ENCODE measurements at regions not wholly inside any gene's neighbourhood (a gene's known extent, or its start where the extent isn't known, plus 50 kb on each side); places are given as distances from the start of the nearest gene placed in this dataset.
A peak's percentile ranks its signal among the peaks of the same experiment; 100 is the strongest.
"Not testable (repeated sequence)": the region's sequence is repeated elsewhere in the genome, so short reads cannot be mapped to it uniquely, and the experiment has no call there.

DNA sequence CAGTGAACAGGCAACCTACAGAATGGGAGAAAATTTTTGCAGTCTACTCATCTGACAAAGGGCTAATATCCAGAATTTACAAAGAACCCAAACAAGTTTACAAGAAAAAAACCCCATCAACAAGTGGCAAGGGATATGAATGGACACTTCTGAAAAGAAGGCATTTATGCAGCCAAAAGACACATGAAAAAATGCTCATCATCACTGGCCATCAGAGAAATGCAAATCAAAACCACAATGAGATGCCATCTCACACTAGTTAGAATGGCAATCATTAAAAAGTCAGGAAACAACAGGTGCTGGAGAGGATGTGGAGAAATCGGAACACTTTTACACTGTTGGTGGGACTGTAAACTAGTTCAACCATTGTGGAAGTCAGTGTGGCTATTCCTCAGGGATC is 80.3 kb downstream of the ZNF474 start:
- not testable (repeated sequence) for DNase-seq

DNA sequence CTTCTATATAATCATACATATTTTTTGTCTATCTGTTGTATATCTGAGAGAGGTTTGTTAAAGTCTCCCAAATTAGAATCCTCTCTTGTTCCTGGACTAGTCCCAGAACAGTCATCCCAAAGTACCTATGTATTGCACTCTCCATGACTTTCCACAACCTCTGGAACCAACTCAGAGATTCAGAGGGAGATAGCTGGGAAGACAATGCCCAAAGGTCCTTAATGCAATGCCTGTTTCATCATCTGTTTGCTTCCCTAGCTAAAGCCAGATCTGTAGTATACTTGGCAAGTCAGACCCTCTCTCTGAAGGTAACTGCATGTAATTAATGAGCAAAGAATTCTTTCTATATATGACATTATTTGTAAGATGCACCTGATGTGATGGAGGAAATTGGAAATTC is 89.4 kb downstream of the ZNF474 start:
- DNase-seq = no peak

DNA sequence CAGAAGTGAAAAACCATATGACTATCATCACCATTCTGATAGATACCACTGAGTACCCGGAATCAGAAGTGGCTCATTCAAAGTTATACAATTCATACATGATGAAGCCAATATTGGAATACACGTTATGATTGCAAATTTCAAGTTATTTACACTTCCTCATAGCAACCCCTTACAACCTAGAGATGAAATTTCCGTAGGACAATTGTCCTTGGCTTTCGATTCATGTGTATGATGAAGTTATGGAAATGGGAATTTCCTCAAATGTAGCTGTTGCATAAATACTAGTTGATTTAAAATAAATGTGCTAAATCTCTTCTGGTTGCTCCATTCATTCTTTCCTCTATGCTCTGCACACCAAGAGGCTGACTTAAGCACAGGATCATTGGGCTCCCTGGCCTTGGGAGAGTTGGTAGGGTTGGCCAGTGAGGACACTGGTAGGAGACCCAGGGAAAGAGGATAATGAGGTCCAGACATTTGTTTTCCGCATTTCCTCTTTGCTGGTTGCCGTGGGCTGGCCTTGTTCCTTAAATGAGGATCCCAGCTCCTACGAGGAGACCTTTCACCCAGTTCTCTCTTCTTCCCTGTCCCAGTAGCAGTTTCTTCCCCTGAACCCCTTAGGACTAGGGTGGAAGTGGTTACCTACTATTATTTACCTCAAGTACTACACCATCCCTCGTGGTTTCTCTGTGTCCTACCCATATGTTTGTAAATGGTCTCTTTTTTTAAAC is 90.3 kb downstream of the ZNF474 start:
- DNase-seq = no peak

DNA sequence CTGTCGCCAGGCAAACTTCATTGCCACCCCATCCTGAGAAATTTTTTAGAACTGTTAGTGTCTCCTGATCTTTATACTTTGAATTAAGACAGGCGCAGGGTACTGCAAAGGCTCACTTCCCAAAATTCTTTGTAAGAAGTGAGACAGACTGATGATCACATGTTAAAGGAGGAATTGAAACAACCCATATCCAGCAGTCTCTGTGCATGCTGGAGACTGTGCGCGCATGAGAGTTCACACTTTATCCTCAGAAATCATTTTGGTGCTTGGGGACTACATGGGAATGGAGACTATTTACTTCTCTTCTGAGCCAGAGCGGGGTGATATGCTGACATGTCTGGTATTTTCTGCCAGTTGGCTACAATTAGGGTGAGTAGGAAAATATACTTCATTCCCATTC is 91.2 kb downstream of the ZNF474 start:
- no peak for DNase-seq

DNA sequence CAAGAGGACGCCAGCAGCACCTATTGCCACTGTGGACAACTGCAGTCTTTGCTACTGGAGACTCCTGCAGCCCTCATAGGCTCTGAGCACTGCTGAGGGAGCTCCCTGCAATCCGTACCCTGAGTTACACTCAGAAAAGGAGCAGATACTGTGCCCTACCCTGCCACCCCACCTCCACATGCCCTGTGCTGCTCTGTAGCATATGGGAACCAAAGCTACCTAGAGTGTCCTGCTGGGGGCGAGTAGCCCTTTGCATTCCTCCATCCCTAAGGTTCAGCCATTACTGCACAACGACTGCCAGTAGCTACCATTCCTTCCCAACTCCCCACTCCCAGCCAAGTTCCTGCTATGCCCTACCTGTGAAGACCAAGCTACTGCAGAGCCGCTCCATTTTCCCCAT is 90.2 kb upstream of the SNCAIP start:
- DNase-seq = no peak

DNA sequence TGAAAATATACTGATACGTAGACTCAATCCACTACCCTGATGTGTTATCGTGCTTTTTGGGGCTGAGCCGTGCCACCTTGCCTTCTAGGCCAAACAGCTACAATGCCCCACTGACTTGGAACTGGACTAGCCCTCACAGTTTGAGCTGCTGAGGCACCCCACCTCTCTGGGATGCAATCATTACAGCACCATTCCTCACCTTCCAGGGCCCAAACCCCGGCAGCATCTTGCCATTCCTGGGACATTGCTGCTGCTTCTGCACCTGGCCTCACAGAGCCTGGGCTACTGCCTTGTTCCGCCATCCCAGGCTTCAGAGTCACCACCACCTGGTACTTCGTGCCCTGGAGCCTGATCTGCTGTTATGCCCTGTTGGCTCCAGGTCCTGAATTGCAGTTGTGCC is 89.5 kb upstream of the SNCAIP start:
- no peak for DNase-seq

DNA sequence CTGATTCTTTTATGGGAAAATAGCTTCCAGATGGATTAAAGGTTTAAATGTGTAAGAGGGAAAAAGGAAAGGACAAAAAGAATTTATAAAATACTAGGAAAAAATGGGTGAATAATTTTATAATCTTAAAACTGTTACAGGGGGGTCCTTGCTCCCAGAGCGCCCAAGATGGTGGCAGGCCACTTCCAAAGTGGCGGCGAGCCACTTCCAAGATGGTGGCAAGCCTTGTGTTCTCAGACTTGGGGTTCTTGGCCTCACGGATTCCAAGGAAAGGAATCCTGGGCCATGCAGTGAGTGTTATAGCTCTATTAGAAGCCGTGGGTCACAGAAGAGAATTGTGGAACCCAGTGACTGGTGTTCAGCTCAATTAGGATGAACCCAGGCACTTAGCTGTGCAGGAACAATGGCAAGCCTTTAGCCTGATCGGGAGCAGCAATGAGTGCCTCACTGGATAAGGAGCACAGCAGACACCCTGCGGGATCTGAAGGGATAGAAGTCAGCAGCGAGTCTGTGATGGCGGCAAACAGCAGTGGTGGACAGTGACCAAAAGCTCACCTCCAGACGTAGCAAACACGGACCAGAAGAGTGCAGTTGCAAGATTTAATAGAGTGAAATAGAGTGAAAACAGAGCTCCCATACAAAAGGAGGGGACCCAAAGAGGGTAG is 83.2 kb upstream of the SNCAIP start:
- no peak for DNase-seq

DNA sequence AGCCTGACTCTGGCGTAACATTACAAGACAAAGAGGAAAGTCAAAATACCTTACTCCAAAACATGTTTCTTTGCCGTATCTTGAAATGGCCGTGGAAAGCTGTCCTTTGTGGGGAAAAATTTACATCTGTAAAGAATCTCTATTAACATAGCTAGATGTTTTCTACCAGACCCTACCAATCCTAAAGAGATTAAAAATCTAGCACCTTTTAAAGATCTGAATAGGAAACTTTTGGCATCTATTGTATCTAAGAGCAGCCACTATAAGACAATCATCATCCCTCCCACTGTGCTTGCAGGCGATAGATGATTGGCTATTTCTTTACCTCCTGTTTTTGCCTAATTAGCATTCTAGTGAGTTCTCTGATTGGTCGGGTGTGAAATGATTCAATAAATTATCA is 82.5 kb upstream of the SNCAIP start:
- no peak for DNase-seq

DNA sequence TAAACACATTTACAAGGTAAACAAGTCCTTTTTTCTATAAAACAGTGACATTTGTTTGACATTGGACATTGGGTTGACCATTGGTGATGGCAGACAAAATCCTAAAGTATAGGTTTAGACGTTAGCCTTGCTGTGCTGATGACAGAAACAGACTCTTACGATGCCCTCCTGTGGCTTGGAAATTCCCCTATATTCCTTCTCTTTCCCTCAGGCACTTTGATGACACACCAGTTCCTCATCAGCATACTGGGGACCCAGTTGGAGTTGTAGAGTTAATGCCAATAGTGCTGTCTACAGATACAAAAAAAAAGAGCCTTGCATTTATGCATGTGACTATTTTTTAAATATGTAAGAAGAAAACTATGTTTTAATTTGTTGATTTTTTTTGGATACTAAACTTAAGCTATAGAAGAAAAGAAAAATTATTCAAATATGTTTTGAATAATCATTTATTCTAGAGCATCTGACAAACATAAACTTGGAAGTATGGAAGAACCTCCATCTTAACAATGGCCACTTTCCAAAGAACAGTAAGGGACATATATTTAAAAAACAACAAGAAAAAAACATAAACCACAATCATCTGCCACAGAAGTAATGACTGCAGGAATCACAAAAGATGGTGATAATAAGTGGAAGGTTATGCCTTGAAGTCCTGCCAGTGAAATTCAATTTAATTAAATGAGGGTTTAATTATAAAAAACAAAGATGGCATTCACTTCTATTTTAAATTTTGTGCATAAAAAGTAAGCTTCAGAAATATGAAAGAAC is 75.6 kb upstream of the SNCAIP start:
- DNase-seq = no peak

DNA sequence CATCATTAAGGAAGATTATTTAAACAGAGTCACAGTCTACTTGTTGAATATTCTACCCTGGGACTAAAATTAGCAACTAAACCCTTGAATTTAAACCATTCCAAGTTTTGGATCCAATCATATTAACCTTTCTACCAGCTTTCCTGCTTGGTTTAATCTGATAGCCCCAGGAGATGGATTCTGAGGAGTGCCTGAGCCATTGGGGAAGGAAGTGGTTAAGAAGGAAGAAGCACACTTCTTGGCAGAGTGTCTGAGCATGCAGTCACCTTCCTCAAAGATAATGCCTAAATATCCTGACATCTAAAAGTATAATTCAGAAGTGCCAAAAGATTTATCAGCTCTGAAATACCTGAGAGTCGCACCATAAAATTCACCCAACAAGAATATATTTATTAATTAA is 74.1 kb upstream of the SNCAIP start:
- DNase-seq = no peak

DNA sequence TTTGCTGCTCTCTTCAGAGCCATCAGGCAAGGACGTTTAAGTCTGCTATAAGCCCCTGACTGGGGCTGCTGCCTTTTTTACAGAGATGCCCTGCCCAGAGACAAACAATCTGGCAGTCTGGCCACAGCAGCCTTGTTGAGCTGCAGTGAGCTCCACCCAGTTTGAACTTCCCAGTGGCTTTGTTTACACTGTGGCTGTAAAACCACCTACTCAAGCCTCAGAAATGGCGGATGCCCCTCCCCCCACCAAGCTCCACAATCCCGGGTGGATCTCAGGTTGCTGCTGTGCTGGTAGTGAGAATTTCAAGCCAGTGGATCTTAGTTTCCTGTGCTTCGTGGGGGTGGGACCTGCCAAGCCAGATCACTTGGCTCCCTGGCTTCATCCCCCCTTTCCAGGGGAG is 59.7 kb upstream of the SNCAIP start:
- DNase-seq = peak; percentile 7

DNA sequence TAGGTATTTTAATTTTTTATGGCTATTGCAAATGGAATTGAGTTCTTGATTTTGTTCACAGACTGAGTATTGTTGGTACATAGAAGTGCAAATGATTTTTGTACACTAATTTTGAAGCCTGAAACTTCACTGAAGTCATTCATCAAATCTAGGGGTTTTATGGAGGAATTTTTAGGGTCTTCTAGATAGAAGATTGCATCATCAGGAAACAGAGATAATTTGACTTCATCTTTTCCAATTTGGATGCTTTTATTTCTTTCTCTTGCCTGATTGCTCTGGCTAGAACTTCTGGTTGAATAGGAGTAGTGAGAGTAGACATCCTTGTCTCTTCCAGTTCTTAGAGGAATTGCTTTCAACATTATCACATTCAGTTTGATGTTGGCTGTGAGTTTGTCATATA is 58.2 kb upstream of the SNCAIP start:
- DNase-seq = no peak

DNA sequence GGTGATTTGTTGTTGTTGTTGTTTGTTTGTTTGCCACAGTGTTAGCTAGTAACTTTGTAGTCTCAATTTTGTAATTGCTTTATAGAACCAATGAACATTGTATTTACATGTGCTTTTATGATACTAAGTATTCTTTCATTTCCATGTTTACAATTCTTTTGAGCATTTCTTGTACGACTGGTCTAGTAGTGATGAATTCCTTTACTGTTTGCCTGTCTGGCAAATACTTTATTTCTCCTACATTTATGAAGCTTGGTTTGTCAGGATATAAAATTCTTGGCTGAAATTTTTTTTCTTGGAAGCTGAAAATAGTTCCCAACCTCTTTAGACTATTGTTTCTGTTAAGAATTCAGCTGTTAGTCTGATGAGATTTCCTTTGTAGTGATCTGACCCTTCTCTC is 55.6 kb upstream of the SNCAIP start:
- no peak for DNase-seq

DNA sequence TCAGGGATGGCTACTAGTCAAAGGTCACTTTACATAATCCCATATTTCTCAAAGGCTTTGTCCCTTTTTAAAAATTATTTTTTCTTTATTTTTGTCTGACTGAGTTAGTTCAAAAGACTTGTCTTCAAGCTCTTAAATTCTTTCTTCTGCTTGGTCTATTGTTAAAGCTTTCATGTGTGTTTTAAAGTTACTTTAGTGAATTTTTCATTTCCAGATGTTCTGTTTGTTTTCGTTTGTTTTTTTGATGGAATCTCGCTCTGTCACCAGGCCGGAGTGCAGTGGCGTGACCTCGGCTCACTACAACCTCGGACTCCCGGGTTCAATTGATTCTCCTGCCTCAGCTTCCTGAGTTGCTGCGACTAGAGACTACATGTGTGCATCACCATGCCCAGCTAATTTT is 55.0 kb upstream of the SNCAIP start:
- DNase-seq = no peak

DNA sequence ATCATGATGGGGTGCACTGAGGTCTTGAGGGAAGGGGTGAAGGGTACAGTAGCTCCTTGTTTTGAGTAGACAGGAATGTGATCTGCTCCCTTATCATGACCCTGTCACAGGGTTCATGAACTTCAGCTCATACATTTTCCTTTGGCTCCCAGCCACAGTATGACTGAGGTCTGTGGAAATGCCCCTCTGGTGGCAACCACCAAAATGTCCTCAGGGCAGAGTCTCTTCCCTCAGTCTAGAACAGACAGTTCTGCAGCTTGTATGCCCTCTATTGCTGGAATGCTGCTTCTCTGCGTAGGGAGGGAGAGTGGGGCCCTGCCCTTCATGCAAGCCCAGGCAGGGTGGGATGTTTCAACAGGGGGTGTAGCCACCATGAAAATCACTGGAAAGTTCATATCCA is 53.8 kb upstream of the SNCAIP start:
- no peak for DNase-seq

DNA sequence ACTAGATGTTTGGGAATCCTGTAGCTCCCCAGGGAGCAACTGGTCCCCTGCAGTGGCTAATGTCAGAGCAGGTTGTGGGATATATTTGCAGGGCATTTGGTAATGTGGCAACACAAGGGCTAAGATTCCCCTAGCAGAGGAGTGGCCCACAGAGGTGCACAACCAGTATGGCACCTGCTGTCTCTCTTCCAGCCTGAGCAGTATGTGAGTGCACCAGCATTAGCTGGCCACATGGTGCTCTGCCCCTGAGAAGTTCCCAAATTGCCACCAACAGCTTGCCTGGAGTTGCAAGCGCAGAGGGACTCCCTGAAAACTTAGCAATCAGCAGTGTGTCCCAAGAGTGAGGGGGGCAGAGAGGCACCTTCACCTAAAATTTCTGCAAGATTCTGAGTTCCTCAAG is 53.2 kb upstream of the SNCAIP start:
- no peak for DNase-seq

DNA sequence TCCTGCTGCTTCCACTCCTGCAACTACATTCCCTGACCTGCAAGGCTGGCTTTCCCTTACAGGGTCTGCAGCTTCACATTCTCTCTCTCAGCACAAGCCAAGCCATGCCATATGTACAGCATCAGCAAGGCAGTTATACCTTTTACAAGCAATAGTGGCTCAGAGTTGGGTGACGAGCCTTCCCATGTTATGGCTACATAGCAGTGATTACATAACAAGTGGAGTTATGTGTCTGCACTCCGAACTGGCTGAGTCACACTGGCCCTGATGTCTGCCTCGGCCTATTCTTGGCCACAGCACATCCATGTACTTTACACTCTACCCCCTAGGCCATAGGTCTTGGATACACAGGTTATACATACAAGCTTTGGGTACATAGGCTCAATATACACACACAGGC is 52.0 kb upstream of the SNCAIP start:
- DNase-seq = no peak

DNA sequence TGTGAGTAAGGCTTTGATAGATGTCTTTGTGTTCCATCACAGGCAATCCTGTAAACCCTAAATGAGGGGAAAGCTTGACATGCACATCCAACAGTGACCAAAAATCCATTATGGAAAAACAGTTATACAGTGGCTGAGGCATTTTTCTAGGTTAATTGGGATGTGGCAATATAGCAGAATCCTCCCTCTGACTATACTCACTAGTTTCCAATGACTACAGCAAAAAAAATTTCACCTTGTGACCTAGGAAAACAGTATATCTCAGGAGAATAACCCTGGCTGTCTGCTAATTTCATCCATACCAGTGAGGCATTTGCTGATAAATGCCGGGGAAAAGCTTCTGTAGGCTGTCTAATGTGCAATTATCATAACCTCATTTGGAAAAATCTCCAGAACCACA is 49.9 kb upstream of the SNCAIP start:
- no peak for DNase-seq
